Umbilical cord (tissue), 1 donor: ENCODE measurements at regions not wholly inside any gene's neighbourhood (a gene's known extent, or its start where the extent isn't known, plus 50 kb on each side); places are given as distances from the start of the nearest gene placed in this dataset.

ENCODE experiments used
- DNase-seq: peaks from one replicate; pipeline ENCODE4 v3.0.0-alpha.2; 2015; ENCODE audit warnings: low spot score

DNA sequence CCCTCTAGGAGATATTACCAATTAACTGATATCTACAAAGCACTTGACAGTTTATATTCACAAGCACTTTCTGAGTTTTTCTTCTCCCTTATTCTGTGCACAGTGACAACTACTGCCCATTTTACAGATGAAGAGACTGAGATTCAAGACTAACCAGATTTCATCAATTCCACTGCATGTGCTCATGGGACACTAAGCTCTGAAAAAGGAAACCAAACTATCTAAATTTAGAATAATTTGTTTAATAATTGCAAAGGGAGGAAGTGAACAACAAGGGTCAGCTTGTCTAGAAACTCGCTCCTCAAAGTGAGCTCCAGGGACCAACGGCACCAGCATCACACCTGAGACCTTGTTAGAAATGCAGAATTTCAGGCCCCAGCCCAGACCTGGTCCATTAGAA lies 50.8 kb upstream of the MYLIP start:
- DNase-seq, result no peak

DNA sequence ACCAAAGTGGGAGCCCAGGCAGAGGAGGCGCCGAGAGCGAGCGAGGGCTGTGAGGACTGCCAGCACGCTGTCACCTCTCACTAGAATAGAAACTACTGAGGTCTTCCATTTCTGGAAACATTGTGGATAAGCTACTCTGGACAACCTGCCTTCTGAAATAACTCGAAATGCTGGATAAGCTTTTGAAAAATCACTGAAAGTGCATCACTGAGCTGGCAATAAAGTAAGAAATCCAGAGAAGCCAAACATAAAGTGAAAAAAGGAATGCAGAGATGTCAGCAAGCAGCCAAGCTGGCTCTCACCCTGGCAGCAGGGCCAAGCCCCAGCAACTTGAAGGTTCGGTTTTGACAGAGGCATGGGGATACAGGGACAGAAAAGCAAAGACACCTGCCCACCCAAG lies 59.2 kb upstream of the MYLIP start:
- DNase-seq, result no peak

DNA sequence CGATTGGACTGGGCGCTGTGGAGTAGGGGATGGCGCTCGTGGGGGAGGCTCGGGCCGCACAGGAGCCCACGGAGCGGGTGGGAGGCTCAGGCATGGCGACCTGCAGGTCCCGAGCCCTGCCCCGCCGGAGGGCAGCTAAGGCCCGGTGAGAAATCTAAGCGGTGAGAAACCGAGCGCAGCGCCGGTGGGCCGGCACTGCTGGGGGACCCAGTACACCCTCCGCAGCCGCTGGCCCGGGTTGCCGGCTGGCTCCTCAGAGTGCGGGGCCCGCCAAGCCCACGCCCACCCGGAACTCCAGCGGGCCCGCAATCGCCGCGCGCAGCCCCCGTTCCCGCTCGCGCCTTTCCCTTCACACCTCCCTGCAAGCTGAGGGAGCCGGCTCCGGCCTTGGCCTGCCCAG lies 59.7 kb upstream of the MYLIP start:
- DNase-seq, result no peak

DNA sequence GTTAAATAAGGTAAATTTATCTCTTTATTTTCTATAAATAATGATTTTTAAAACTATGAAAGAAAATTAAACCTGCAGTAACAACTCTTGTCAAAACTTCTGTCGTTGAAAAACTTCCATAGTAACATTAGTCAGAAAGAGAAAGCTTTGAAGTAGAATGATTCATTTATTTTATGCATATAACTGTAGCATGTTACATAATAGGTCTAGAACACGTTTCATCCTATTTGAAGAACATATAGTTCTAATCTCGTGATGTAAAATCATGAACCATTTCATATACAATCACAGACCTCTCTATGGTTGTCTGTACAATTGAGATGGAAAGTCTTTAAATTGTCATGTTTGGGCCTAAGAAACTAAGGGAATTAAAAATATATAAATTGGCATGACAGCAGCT lies 61.3 kb upstream of the MYLIP start:
- no peak for DNase-seq

DNA sequence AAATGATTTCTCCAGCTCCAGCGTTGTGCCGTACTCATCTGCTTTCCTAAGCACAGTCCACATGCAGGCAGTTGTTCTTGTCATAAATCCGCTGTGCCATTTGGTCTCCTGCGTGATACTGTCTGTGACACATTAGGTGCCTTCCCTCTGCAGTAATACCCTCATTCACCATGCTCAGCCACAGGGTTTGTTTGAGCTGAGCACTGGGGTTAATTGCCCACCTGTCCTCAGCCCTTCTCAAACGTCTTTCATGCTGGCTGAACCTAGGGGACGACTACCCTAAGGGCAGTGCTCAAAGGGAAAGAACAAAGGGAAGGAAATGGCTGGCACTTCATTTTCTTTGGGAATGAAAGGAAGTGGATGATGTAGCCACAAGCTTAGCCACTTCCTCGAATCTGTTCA lies 64.2 kb upstream of the MYLIP start:
- DNase-seq, result no peak

DNA sequence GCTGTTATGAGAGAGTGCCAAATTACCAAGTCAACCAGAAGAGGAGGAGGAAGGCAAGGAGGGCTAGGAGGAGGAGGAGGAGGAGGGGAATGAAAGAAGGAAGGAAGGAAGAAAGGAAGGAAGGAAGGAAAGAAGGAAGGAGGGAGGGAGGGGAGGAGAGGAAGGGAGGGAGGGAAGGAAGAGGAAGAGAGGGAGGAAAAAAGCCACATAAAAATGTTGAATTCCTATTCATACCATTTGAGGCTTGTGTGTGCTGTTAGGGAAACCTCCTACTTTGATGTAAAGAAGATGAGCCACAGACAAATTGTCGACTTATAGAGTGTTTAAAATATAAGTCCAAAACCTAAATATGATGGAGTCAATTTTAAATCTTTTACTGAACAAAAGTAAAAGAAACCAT lies 65.3 kb upstream of the MYLIP start:
- no peak for DNase-seq

DNA sequence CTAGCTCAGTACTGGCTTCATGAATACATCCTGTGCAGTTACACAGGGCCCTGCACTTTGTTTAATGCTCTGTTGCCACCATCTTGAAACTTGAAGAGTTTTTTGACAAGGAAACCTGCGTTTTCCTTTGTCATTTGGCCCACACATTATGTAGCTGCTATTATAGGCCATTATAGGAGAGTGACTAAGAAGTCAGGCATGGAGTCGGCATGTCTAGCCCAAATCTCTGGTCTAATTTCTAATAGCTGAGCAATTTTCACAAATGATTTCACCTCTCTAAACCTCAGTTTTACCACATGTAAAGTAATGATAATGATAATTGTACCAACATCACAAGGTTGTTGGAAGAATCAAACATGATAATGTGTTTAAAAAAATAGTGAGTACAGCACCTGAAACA lies 67.1 kb upstream of the MYLIP start:
- no peak for DNase-seq

DNA sequence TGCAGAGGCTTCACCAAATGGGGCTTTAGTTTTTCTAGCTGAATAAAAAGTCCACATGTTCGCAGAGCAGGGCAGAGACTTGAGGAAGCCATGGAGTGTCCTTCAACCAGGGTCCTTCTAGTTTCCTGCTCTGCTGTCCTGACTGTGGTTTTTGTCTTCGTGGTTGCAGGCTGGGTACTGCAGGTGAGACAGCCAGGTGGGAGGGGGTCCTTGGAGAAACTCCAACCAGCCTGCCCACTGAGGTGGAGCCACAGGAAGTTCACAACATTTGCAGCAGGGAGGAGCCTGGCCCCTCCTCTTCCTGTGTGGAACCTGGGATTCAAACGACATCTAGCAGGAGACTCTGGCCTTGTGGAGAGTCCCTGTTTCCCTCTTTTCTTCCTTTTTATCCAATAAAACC lies 68.8 kb upstream of the MYLIP start:
- DNase-seq, result no peak

DNA sequence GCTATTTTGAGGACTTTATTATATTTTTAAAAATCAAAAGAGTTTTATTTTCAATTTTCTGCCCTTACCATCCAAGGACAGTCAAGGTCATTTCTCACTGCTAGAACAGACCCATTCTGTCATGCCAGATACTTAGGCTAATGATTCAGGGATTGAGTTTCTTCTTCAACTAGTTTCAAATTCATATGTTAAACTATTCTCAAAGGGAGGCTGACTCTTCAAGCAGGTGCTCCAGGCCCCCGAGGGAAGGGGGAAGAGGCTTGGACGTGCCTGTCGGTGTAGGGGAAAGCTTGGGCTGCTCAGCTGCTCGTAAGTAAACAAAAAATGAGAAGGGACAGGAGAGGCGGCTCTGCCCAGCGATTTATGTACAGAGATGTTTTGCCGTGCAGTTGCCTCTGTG lies 69.4 kb upstream of the MYLIP start:
- no peak for DNase-seq

DNA sequence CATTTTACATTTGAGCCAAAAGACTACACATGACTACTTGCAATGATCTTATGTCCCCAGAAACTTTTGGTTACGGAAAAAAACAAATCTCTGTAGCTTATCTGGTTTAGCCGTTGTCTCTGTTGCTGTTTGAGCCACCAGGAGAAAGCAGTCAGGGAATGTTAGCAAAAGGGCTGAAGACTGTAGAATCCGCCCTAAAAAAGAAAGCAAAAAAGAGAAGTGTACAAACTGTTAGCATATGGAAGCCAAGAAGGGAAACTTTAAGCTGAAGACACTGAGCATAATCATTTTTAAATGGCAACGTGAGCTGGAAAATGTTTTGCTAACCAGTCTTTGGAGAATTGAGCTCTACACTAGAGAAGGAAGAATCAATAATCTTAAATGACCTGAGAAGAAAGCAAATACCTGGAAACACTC lies 69.9 kb upstream of the MYLIP start:
- DNase-seq, result peak; percentile 72

DNA sequence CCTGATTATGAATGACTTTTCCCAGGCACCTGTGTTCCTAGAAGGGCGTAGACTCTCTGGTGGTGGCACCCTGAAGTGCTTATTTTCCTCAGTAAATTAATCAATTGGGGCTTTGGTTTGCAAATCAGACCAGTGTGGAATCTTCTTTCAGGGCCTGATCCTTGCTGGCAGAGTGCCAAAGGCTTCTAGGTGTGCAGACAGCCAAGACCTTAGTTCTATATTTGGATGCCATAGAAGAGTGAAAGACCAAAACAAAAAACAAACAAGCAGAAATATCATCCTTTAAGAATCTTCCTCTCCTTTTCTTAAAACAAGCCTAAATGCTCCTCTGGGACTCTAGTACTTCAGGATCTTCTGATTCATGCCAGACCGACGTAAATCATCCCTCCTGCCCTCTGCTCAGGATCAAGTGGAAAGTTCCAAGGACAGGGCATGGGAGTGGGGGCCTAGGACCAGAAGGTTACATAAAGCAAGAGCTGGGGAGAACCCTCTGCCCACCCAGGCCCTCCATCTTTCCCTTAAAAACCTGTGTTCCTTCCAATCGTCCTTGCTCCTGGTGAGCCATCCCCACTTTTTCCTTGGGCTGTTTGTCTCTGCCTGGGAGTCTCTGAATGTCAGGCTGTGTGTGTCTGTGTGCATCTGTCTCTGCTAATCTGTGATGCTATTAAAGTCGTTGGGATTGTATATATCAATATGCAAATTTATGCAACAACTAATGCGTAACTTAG lies 70.5 kb upstream of the MYLIP start:
- peak; percentile 39 for DNase-seq

DNA sequence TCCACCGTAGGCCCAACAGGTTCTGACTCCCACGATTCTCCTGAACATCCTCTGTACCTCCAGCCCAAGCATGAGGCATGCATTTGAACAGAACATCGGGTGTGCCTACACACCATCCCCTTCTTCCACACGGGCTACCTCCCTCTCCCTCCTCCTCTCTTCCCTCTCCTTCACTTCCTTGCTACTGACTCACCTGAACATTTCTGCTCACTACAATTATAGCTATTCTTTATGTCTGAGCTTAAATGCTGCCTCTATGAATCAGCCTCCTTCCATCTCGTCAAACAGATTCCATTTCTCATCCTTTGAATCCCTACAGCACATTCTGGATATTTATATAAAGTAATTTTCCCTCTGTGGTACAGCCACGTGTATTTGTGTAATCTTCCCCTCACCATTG lies 71.4 kb upstream of the MYLIP start:
- DNase-seq, result peak; percentile 52

DNA sequence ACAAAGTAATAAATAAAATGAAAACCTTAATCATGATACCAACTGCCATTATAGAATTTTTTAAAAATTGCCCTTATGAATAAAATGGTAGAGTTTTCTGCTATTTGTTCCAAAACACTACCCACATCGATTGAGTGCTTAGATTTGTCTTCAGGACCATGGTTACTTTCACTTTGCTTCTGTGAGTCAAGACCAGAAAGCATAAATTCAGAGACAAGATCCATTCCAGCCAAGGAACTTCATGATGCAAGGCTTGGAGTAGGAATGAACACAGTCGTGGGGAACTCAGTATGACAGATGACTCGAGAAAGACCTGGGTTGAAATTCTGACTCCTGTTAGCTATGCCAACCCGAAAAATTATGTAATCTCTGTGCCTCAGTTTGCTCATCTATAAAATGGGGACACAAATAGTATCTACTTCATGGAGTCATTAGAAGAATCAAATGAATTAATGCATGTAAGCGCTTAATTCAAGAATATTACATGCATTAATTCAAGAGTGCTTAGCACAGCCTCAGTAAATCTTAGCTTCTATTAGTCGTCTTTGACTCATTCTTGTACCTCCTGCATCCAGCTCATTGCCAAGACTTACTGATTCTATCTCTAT lies 72.5 kb upstream of the MYLIP start:
- DNase-seq, result no peak

DNA sequence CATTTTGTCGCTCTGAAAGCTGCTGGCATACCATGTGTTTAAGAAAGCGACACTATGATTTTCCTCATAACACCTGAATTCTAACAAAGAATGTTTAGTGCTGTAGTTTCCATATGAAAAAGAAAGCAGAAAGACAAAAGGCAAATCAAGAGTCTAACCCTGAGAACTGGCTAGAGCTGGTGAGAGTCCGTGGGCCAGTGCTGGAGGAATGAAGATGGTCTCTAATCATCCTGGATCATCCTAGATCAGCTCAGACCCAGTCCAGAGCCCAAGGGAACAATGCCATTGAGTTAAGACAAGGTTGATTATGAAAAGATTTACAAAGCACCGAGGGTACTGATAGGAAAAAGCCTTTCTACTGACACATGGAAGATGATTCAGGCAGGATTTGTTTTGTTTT lies 73.0 kb upstream of the MYLIP start:
- peak; percentile 37 for DNase-seq

DNA sequence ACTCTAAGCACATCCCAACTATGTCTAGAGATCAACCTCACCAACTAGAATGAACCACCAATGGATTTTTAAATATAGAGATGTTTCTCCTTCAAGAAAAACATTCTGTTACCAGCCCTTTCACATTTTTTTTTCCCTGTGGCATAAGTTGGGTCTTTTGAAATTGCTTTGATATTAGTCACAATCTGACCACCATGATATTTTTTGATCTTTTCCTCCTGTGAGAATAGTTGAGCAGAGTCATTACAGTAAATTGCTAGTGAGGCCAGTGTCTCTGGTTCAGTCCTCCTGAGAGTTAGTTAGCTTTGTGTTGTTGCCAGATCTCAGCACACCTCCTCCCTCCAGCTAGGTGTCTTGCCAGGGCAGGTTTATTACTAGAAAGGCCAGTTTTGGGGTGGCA lies 79.7 kb upstream of the MYLIP start:
- no peak for DNase-seq

DNA sequence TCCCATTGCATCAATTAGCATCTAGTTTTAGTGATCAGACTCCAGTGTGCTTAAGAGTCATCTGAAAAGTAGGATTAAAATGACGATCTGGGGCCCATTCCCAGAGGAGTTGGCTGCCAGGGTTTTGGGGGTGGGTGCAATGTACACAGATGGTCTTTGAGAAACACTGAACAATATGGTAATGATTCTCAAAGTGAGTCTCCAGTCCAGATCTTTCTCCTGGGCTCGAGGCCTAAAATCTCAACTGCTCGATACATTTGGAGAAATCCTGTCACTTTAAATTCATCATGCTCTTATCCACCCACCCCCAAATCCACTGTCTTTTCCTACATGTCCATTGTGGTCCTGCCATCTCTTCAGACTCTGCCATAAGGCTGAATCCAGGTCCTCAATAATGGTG lies 80.7 kb upstream of the MYLIP start:
- no peak for DNase-seq

DNA sequence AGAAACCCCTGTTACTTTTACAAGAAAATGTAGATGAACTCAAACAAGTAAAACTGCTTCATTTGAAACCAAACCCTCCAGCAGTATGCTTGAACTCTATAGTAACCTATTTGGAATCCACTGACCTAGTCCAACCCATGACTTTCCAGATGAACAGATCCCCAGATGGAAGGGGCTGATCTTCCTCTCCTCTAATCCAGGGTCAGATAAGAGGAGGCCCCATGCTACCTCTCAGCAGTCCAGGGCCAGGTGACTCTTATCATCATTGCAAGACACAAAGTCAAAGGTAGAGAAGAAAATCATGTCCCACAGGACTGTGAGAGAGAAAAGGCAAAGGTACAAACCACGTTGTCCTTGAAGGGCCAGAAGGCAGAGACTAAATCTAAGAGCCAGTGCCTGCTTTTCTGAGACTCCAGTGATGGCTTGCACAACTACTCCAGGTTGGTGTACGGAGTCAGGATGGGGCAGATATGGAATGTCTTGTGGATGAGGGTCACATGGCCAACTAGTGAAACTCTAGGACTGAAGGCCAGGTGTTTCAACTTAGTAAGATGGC lies 81.4 kb upstream of the MYLIP start:
- DNase-seq, result no peak

DNA sequence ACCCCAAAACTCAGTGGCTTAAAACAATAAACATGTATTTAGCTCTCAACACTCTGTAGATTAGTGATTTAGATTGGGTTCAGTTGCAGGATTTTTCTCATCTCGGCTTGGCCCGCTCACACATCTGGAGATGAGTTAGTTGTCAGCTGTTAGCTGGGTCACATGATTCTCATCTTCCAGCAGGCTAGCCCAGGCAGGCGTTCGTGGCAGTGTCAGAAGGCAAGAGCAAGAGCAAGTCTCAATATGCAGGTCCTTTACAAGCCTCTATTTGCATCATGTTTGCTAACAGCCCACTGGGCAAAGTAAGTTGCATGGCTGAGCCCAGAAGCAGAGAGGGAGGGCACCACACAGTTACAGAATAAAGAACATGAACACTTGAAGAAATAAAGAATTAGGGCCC lies 83.6 kb upstream of the MYLIP start:
- no peak for DNase-seq

DNA sequence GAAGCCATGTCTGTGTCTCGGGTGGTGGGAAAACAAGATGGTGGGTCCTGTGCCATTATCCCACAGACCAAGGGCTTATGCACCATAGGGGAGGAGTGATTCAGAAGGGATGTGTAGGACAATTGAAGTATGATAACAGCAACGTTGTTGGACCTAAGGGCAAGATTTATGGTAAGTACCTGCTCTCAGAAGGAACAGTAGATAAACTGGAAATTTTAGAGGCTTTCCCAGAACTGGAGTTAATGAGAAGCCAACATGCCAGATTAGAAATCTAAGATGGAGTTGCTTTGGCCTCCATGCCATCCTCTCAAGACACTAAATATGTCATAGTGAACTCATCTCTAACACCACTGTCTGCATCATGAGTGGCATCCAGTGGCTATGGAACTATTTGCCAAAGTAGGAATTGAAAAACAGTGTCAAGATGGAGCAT lies 84.7 kb upstream of the MYLIP start:
- DNase-seq, result no peak

DNA sequence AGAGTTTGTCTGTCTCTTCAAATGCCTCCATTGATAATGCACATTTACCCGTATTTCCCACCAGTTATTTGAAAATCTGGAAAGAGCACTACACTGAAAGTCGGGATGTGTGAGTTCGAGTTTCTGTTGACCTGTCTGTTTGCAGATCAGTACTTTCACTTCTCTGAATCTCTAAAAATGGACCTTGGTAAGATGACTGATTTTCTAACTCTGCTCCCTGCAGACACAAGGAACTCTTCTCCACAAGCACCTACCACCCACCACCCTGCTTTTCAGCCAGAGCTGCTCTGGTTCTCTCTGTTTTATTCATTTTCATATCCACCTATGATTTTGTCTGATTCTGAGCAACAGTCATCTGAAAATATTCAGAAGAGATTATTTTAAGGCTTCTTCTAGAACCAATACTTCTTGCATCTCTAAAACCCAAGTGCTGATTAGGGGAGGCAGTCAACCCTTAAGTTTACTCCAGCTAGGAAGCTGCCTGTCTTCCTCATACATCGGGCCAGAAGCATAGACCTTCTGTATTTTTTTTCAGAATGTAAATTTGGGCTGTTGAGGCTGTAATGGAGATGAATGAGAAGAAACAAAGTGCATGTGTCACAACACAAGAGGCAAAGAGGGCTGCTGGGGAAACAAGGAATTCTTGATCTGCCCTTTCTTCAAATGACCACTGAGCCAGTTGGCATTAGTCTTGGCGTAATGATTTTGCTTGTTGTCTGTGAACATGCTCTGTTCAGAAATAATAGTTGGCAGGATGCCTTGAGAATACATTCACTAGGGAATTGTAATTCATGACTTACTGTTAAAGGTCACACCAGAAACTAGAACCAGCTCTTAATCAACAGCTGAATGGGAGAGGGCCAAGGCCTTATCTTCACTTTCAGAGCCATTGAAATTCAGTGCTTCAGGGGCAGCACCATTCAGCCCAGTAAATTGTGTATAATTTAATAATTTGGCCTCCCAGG lies 85.4 kb upstream of the MYLIP start:
- no peak for DNase-seq

DNA sequence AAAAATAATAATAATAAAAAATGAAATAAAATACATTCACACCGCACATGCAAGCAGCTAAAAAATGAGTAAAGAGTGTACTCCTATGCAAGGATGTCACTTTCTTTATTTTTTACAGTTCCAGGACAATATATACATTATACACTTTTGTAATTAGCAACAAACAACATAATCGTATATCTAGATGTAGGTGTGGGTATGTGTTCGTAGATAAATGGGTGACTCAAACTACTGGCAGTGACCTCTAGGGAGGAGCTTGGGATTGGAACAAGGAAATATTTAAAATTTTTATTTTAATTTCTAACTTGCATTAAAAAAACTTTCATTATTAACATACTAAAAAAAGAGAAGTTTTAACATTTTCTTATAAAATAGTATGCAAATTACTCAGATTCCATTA lies 86.1 kb upstream of the MYLIP start:
- DNase-seq, result no peak

DNA sequence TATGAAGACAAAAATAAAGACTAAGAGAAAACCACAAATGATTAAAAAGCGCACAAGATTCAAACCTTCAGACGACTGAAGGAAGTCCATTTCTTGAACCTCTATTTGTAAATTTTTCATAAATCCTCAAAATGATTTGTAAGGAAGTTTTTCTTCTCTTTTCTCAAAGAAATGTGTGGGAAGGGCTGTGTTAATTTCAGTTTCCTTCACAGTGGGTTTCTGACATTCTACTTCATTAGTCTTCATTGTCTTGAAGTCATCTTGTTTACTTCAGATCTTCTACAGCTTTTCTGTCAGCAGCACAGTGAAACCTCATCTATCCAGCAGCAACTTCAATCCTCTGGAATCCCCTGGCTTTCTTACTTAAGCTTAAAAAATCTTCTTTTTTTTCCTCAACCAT lies 87.6 kb upstream of the MYLIP start:
- DNase-seq, result peak; percentile 67
